ENCODE measurements at regions not wholly inside any gene's neighbourhood (a gene's known extent, or its start where the extent isn't known, plus 50 kb on each side); places are given as distances from the start of the nearest gene placed in this dataset.

- TF ChIP-seq CTCF (IDR thresholded peaks at IDR 0.05), result no peak
- TF ChIP-seq POLR2A (IDR thresholded peaks at IDR 0.05), result no peak
Measured at GRCh38 chr1:58006421-58007046, 540.0 kb downstream of the OMA1 start.
